ENCODE measurements at regions not wholly inside any gene's neighbourhood (a gene's known extent, or its start where the extent isn't known, plus 50 kb on each side); places are given as distances from the start of the nearest gene placed in this dataset.

- no peaks in the 10 kb centered on the region for H3K79me2 ChIP-seq
- no peaks in the 10 kb centered on the region for H3K9me3 ChIP-seq (ENCODE audit: low read depth)
- H3K4me1 ChIP-seq (ENCODE audit: insufficient read depth): peaks cover 11% of the 10 kb centered on the region
- no peaks in the 10 kb centered on the region for H3K27me3 ChIP-seq
- H3K9me2 ChIP-seq (replicated peaks; ENCODE audit: insufficient read depth): no peaks in the 10 kb centered on the region
- no peak for DNase-seq (ENCODE audit: low spot score)
- WGBS (ENCODE audit: low lambda C conversion rate, missing lambda C conversion rate): 94% methylated on average over 1 of the region's 1 CpG
- no peak overlapping the region for H3K4me2 ChIP-seq
- no peaks in the 10 kb centered on the region for H3K36me3 ChIP-seq (replicated peaks; ENCODE audit: insufficient read depth, low read depth)
- no peak for TF ChIP-seq EZH2phosphoT487 (IDR thresholded peaks at IDR 0.05; ENCODE audit: low read depth, severe bottlenecking, unreplicated experiment)
- TF ChIP-seq EZH2 (IDR thresholded peaks at IDR 0.05; ENCODE audit: borderline replicate concordance): no peak
- TF ChIP-seq CTCF (IDR thresholded peaks at IDR 0.05; ENCODE audit: poor library complexity): no peak
- H4K20me1 ChIP-seq (ENCODE audit: insufficient read depth, poor library complexity, severe bottlenecking): no peaks in the 10 kb centered on the region
- no peak overlapping the region for H3K4me3 ChIP-seq
- H2AFZ ChIP-seq: no peak overlapping the region
- no peak overlapping the region for H3K27ac ChIP-seq
Measured at GRCh38 chr2:57884281-57884680, 162.3 kb upstream of the VRK2 start.

GRCh38 chr2:57885742-57886141, 160.9 kb upstream of the VRK2 start:
- TF ChIP-seq EZH2phosphoT487 (IDR thresholded peaks at IDR 0.05; ENCODE audit: low read depth, severe bottlenecking, unreplicated experiment) (no peak), EZH2 (IDR thresholded peaks at IDR 0.05; ENCODE audit: borderline replicate concordance) (no peak), CTCF (IDR thresholded peaks at IDR 0.05; ENCODE audit: poor library complexity) (no peak)
- no peak overlapping the region for H3K4me2 ChIP-seq

GRCh38 chr2:57886161-57886786, 160.3 kb upstream of the VRK2 start:
- H3K27ac ChIP-seq: no peak overlapping the region
- no peak for TF ChIP-seq CTCF (IDR thresholded peaks at IDR 0.05; ENCODE audit: poor library complexity)
- TF ChIP-seq EZH2phosphoT487 (IDR thresholded peaks at IDR 0.05; ENCODE audit: low read depth, severe bottlenecking, unreplicated experiment): no peak
- TF ChIP-seq EZH2 (IDR thresholded peaks at IDR 0.05; ENCODE audit: borderline replicate concordance): no peak
- no peaks in the 10 kb centered on the region for H3K9me2 ChIP-seq (replicated peaks; ENCODE audit: insufficient read depth)
- H3K79me2 ChIP-seq: no peaks in the 10 kb centered on the region
- no peaks in the 10 kb centered on the region for H3K27me3 ChIP-seq
- no peak for DNase-seq (ENCODE audit: low spot score)
- no peaks in the 10 kb centered on the region for H3K9me3 ChIP-seq (ENCODE audit: low read depth)
- no peak overlapping the region for H3K4me2 ChIP-seq
- WGBS (ENCODE audit: low lambda C conversion rate, missing lambda C conversion rate): 75% methylated on average over 13 of the region's 13 CpGs
- H4K20me1 ChIP-seq (ENCODE audit: insufficient read depth, poor library complexity, severe bottlenecking): no peaks in the 10 kb centered on the region
- H3K4me3 ChIP-seq: no peak overlapping the region
- no peak overlapping the region for H2AFZ ChIP-seq
- H3K36me3 ChIP-seq (replicated peaks; ENCODE audit: insufficient read depth, low read depth): no peaks in the 10 kb centered on the region
- H3K4me1 ChIP-seq (ENCODE audit: insufficient read depth): peaks cover 13% of the 10 kb centered on the region

More at GRCh38 chr2:57885742-57886141, 160.9 kb upstream of the VRK2 start:
- no peaks in the 10 kb centered on the region for H3K79me2 ChIP-seq
- no peak for DNase-seq (ENCODE audit: low spot score)
- no peak overlapping the region for H3K27ac ChIP-seq
- H3K9me3 ChIP-seq (ENCODE audit: low read depth): no peaks in the 10 kb centered on the region
- no peaks in the 10 kb centered on the region for H3K9me2 ChIP-seq (replicated peaks; ENCODE audit: insufficient read depth)
- H4K20me1 ChIP-seq (ENCODE audit: insufficient read depth, poor library complexity, severe bottlenecking): no peaks in the 10 kb centered on the region
- H2AFZ ChIP-seq: no peak overlapping the region
- H3K36me3 ChIP-seq (replicated peaks; ENCODE audit: insufficient read depth, low read depth): no peaks in the 10 kb centered on the region
- H3K4me1 ChIP-seq (ENCODE audit: insufficient read depth): peaks cover 11% of the 10 kb centered on the region
- H3K4me3 ChIP-seq: no peak overlapping the region
- no peaks in the 10 kb centered on the region for H3K27me3 ChIP-seq

Data from hepatocyte (in vitro differentiated cells).